Neural cell (in vitro differentiated cells): ENCODE measurements at regions not wholly inside any gene's neighbourhood (a gene's known extent, or its start where the extent isn't known, plus 50 kb on each side); places are given as distances from the start of the nearest gene placed in this dataset.
"Not testable (repeated sequence)": the region's sequence is repeated elsewhere in the genome, so short reads cannot be mapped to it uniquely, and the experiment has no call there.

Experiments used
- H2AFZ ChIP-seq: fragments of 200-600, 300-800 bp; sonication (generic), shearing (Covaris generic); 2 replicates; pipeline ENCODE4 v1.6.0; 2014; ENCODE audit warnings: low read depth, mild to moderate bottlenecking, antibody characterized with exemption, low read length, moderate library complexity
- H3F3A ChIP-seq: fragments of 200-600 bp; shearing (Covaris generic); 2 replicates; pipeline ENCODE4 v1.6.1; 2016; ENCODE audit warnings: mild to moderate bottlenecking, moderate library complexity, mixed read lengths, antibody characterized with exemption, low read length; ENCODE audit not compliant: insufficient read depth, poor library complexity, severe bottlenecking
- H3K27ac ChIP-seq: fragments of 200-600, 300-800 bp; sonication (generic), shearing (Covaris generic); 2 replicates; pipeline ENCODE4 v1.5.1; 2014; ENCODE audit warnings: mild to moderate bottlenecking, low read length, moderate library complexity
- H3K27me3 ChIP-seq: fragments of 300-800, 200-600 bp; sonication (generic), shearing (Covaris generic); 2 replicates; pipeline ENCODE4 v1.6.0; 2014; ENCODE audit warnings: mild to moderate bottlenecking, low read depth, low read length, moderate library complexity; ENCODE audit not compliant: insufficient read depth
- H3K36me3 ChIP-seq: fragments of 300-800, 200-600 bp; sonication (generic), shearing (Covaris generic); 2 replicates; pipeline ENCODE4 v1.5.1; 2014; ENCODE audit warnings: mild to moderate bottlenecking, antibody characterized with exemption, low read length, moderate library complexity; ENCODE audit not compliant: insufficient read depth
- H3K4me2 ChIP-seq: fragments of 300-800, 200-600 bp; sonication (generic), shearing (Covaris generic); 2 replicates; pipeline ENCODE4 v1.6.0; 2014; ENCODE audit warnings: mild to moderate bottlenecking, low read length
- H3K4me3 ChIP-seq: fragments of 300-800, 200-600 bp; sonication (generic), shearing (Covaris generic); 2 replicates; pipeline ENCODE4 v1.5.1; 2014; ENCODE audit warnings: mild to moderate bottlenecking, low read length, moderate library complexity
- H3K79me2 ChIP-seq: fragments of 200-600 bp; shearing (Covaris generic); replicated peaks from 2 replicates; pipeline ENCODE4 v1.6.0; 2014; ENCODE audit warnings: mild to moderate bottlenecking, low read length, moderate library complexity; ENCODE audit not compliant: insufficient read depth
- H3K9ac ChIP-seq: fragments of 300-800, 200-600 bp; sonication (generic), shearing (Covaris generic); 2 replicates; pipeline ENCODE4 v1.6.1; 2016; ENCODE audit warnings: mild to moderate bottlenecking, low read length, mixed read lengths
- H3K9me2 ChIP-seq: fragments of 200-600 bp; shearing (Covaris generic); 2 replicates; pipeline ENCODE4 v1.6.1; 2016; ENCODE audit warnings: mild to moderate bottlenecking, low read length, mixed read lengths; ENCODE audit not compliant: insufficient read depth
- H3K9me3 ChIP-seq: fragments of 200-600, 300-800 bp; sonication (generic), shearing (Covaris generic); 2 replicates; pipeline ENCODE4 v1.6.1; 2016; ENCODE audit warnings: mild to moderate bottlenecking, mixed run types, low read length, moderate library complexity, mixed read lengths
- H4K20me1 ChIP-seq: fragments of 200-600 bp; shearing (Covaris generic); 2 replicates; pipeline ENCODE4 v1.6.1; 2016; ENCODE audit warnings: mild to moderate bottlenecking, mixed run types; ENCODE audit not compliant: insufficient read depth
- EP300 ChIP-seq: fragments of 450-650 bp; conservative IDR thresholded peaks from 2 replicates; pipeline ENCODE4 v1.6.1; 2014; ENCODE audit warnings: antibody characterized with exemption, mild to moderate bottlenecking, moderate library complexity; ENCODE audit not compliant: poor library complexity, severe bottlenecking
- EZH2 ChIP-seq: fragments of 200-600, 300-800 bp; shearing (Covaris generic), sonication (generic); IDR thresholded peaks from 2 replicates; pipeline ENCODE4 v1.6.1; 2014; ENCODE audit warnings: antibody characterized with exemption, low read length, borderline replicate concordance, mild to moderate bottlenecking; ENCODE audit not compliant: insufficient read depth, poor library complexity, severe bottlenecking
- MXI1 ChIP-seq: fragments of 450-650 bp; conservative IDR thresholded peaks from 2 replicates; pipeline ENCODE4 v1.6.1; 2014; ENCODE audit warnings: antibody characterized with exemption, mild to moderate bottlenecking; ENCODE audit not compliant: poor library complexity, severe bottlenecking
- POLR2AphosphoS5 ChIP-seq: IDR thresholded peaks from 2 replicates; pipeline ENCODE4 v1.6.1; 2012
- RAD21 ChIP-seq: fragments of 450-650 bp; conservative IDR thresholded peaks from 2 replicates; pipeline ENCODE4 v1.6.1; 2014; ENCODE audit warnings: antibody characterized with exemption, mild to moderate bottlenecking, moderate library complexity
- SMC3 ChIP-seq: fragments of 450-650 bp; conservative IDR thresholded peaks from 2 replicates; pipeline ENCODE4 v1.6.1; 2014; ENCODE audit warnings: antibody characterized with exemption, mild to moderate bottlenecking, moderate library complexity; ENCODE audit not compliant: poor library complexity
- TAF1 ChIP-seq: IDR thresholded peaks from 2 replicates; pipeline ENCODE4 v1.6.1; 2012; ENCODE audit warnings: low read depth
- TF ChIP-seq, protein P1 (sequence below): IDR thresholded peaks from 2 replicates; pipeline ENCODE4 v1.6.1; 2012; ENCODE audit warnings: borderline replicate concordance
- TF ChIP-seq, protein P2 (sequence below): fragments of 450-650 bp; IDR thresholded peaks from 2 replicates; pipeline ENCODE4 v1.5.1; 2014; ENCODE audit warnings: antibody characterized with exemption, mild to moderate bottlenecking, moderate library complexity; ENCODE audit not compliant: poor library complexity, severe bottlenecking

DNA sequence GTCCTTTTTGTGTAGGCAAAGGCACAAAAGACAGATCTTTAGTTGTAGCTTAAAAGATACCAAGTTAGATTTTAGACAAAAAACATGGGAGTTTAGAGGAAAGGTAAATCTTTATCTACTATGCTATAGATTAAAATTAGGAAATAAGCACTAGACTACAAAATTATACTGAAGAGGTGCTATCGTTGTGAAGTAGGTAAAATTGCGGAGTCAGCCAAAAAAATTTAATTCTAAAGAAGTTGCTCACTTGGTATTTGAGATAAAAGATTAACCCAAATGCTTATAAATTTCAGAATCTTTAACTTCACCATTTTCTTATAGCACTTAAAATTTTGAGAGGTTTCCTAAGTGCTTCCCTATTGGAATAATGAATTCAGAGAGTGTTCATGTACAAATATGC is 604.1 kb downstream of the GRXCR1 start:
- Histone ChIP-seq H3K9ac (no peak overlapping the region), H4K20me1 (no peaks in the 10 kb centered on the region), H3F3A (no peaks in the 10 kb centered on the region), H3K9me3 (no peaks in the 10 kb centered on the region), H2AFZ (no peak overlapping the region), H3K36me3 (no peaks in the 10 kb centered on the region), H3K4me3 (no peak overlapping the region), H3K4me2 (no peak overlapping the region), H3K9me2 (no peaks in the 10 kb centered on the region), H3K79me2 (no peaks in the 10 kb centered on the region), H3K27ac (no peak overlapping the region), H3K27me3 (no peaks in the 10 kb centered on the region)
- TF ChIP-seq, protein P1, sequence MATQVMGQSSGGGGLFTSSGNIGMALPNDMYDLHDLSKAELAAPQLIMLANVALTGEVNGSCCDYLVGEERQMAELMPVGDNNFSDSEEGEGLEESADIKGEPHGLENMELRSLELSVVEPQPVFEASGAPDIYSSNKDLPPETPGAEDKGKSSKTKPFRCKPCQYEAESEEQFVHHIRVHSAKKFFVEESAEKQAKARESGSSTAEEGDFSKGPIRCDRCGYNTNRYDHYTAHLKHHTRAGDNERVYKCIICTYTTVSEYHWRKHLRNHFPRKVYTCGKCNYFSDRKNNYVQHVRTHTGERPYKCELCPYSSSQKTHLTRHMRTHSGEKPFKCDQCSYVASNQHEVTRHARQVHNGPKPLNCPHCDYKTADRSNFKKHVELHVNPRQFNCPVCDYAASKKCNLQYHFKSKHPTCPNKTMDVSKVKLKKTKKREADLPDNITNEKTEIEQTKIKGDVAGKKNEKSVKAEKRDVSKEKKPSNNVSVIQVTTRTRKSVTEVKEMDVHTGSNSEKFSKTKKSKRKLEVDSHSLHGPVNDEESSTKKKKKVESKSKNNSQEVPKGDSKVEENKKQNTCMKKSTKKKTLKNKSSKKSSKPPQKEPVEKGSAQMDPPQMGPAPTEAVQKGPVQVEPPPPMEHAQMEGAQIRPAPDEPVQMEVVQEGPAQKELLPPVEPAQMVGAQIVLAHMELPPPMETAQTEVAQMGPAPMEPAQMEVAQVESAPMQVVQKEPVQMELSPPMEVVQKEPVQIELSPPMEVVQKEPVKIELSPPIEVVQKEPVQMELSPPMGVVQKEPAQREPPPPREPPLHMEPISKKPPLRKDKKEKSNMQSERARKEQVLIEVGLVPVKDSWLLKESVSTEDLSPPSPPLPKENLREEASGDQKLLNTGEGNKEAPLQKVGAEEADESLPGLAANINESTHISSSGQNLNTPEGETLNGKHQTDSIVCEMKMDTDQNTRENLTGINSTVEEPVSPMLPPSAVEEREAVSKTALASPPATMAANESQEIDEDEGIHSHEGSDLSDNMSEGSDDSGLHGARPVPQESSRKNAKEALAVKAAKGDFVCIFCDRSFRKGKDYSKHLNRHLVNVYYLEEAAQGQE = no peak
- TF ChIP-seq POLR2AphosphoS5 (no peak), EP300 (no peak), EZH2 (no peak), MXI1 (no peak), SMC3 (no peak), RAD21 (no peak), TAF1 (no peak)
- TF ChIP-seq, protein P2, sequence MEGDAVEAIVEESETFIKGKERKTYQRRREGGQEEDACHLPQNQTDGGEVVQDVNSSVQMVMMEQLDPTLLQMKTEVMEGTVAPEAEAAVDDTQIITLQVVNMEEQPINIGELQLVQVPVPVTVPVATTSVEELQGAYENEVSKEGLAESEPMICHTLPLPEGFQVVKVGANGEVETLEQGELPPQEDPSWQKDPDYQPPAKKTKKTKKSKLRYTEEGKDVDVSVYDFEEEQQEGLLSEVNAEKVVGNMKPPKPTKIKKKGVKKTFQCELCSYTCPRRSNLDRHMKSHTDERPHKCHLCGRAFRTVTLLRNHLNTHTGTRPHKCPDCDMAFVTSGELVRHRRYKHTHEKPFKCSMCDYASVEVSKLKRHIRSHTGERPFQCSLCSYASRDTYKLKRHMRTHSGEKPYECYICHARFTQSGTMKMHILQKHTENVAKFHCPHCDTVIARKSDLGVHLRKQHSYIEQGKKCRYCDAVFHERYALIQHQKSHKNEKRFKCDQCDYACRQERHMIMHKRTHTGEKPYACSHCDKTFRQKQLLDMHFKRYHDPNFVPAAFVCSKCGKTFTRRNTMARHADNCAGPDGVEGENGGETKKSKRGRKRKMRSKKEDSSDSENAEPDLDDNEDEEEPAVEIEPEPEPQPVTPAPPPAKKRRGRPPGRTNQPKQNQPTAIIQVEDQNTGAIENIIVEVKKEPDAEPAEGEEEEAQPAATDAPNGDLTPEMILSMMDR = no peak

DNA sequence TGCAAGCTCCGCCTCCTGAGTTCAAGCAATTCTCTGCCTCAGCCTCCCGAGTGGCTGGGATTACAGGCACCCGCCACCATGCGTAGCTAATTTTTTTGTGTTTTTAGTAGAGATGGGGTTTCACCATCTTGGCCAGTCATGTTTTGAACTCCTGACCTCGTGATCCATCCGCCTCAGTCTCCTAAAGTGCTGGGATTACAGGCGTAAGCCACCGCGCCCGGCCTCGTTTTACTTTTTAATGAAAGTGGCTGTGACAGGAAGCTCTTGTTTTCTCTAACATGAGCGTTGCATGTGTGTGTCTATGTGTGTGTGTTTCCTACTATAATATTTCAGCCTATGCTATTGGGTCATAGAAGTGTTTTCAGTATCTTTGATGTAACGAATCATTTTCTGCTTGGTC is 613.3 kb downstream of the GRXCR1 start:
- H3K27ac ChIP-seq, H3F3A ChIP-seq, H3K9me3 ChIP-seq, H3K9me2 ChIP-seq, H3K36me3 ChIP-seq, H3K4me3 ChIP-seq, H3K79me2 ChIP-seq, H3K4me2 ChIP-seq, H2AFZ ChIP-seq, H3K9ac ChIP-seq, H4K20me1 ChIP-seq, H3K27me3 ChIP-seq: not testable (repeated sequence)

DNA sequence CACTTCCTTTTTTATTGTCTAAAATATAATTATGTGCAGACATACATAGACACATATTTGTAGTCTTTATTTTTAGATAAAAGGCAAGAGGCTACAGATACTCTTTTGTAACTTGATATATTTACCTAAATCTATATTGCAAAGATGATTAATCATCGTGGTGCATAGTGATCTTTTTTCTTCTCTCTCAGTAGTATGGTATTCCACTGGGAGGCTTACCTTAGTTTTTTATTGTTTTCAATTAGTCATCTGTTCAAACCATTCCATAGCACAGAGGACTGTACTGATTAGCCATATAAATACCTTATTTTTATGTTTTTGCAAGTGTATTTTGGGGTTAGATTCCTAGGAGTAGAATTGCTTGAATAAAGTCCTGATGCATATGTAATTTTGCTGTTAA is 619.7 kb downstream of the GRXCR1 start:
- no peaks in the 10 kb centered on the region for H3K9me3 ChIP-seq
- no peaks in the 10 kb centered on the region for H4K20me1 ChIP-seq
- H3K36me3 ChIP-seq = no peaks in the 10 kb centered on the region
- H3K79me2 ChIP-seq = no peaks in the 10 kb centered on the region
- H3K9ac ChIP-seq = no peak overlapping the region
- no peak overlapping the region for H3K4me3 ChIP-seq
- H2AFZ ChIP-seq = no peak overlapping the region
- no peaks in the 10 kb centered on the region for H3K9me2 ChIP-seq
- TF ChIP-seq POLR2AphosphoS5 (no peak), RAD21 (no peak), EP300 (no peak), MXI1 (no peak), TAF1 (no peak), EZH2 (no peak), SMC3 (no peak)
- TF ChIP-seq, protein P2 = no peak
- TF ChIP-seq, protein P1 = no peak
- no peak overlapping the region for H3K4me2 ChIP-seq
- H3K27me3 ChIP-seq = no peaks in the 10 kb centered on the region
- no peak overlapping the region for H3K27ac ChIP-seq
- no peaks in the 10 kb centered on the region for H3F3A ChIP-seq
